ENCODE measurements at regions not wholly inside any gene's neighbourhood (a gene's known extent, or its start where the extent isn't known, plus 50 kb on each side); places are given as distances from the start of the nearest gene placed in this dataset.

DNA sequence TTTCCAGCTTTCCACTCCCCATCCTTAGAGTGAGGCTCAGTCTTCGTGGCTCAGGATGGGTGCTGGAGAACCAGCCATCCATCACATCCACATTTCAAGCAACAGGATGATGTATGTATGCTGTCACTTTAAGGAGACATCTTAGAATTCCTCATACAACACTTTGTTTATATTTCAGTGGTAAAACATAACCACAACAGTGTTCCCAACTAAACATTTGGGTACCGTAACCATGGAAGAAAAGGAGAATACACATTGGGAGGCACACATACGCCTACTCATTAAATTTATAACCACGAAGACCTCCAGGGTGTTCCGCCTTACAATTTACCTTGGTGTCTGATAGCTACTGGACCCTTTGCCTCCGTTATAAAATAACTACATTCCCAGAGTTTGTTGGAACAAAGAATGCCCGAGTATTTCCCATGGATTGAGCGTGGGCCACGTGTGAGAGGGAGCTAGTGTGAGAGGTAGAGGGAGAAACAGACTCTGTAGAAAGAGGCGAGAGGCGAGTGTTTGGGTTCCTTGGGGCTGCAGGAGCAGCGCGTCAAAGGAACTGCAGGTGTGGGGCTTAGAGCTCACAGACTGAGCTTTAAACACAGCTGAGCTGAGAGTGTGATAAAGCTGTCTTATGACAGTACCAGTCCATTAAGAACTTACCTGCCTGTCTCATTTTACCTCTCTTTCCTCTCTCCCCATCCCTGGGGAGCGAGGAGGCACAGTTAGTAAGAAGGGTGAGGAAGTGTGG is 111.5 kb upstream of the USP24 start:
- TF ChIP-seq POLR2AphosphoS5 (IDR thresholded peaks at IDR 0.05; ENCODE audit: low read depth, low read length) (no peak), POLR2A (IDR thresholded peaks at IDR 0.05; ENCODE audit: low read depth, low read length) (no peak), TAF1 (IDR thresholded peaks at IDR 0.05; ENCODE audit: low read depth, low read length) (no peak), SPI1 (IDR thresholded peaks at IDR 0.05; ENCODE audit: low read depth, low read length) (no peak), PAX5 (IDR thresholded peaks at IDR 0.05; ENCODE audit: insufficient read depth, low read length, severe bottlenecking) (no peak)
